Subcutaneous abdominal adipose tissue (tissue), 5 donors: ENCODE measurements at regions not wholly inside any gene's neighbourhood (a gene's known extent, or its start where the extent isn't known, plus 50 kb on each side); places are given as distances from the start of the nearest gene placed in this dataset.
"Not testable (repeated sequence)": the region's sequence is repeated elsewhere in the genome, so short reads cannot be mapped to it uniquely, and the experiment has no call there.

Experiments used
- H3K27ac ChIP-seq: one replicate; pipeline ENCODE4 v1.7.0; 2013; ENCODE audit warnings: low read depth, mild to moderate bottlenecking, inconsistent platforms, low read length, moderate library complexity
- H3K27me3 ChIP-seq, 5 donors: one replicate each; pipeline ENCODE4 v1.7.0; 2013; ENCODE audit warnings: low read length in 5 of 5, inconsistent platforms in 1 of 5; ENCODE audit not compliant: control insufficient read depth in 5 of 5, insufficient read depth in 4 of 5
- H3K36me3 ChIP-seq, 5 donors: one replicate each; pipeline ENCODE4 v1.7.0; 2013; ENCODE audit warnings: low read length in 5 of 5; ENCODE audit not compliant: control insufficient read depth in 5 of 5, insufficient read depth in 5 of 5
- H3K4me1 ChIP-seq, 5 donors: one replicate each; pipeline ENCODE4 v1.7.0; 2013; ENCODE audit warnings: low read length in 5 of 5, mild to moderate bottlenecking in 3 of 5, moderate library complexity in 1 of 5; ENCODE audit not compliant: control insufficient read depth in 5 of 5, insufficient read depth in 5 of 5
- H3K4me3 ChIP-seq, 5 donors: one replicate each; pipeline ENCODE4 v1.7.0; 2013; ENCODE audit warnings: low read length in 5 of 5, low read depth in 1 of 5
- H3K9ac ChIP-seq, 5 donors: one replicate each; pipeline ENCODE4 v1.7.0; 2013; ENCODE audit warnings: low read length in 5 of 5, mild to moderate bottlenecking in 4 of 5, moderate library complexity in 3 of 5
- H3K9me3 ChIP-seq, 5 donors: one replicate each; pipeline ENCODE4 v1.7.0; 2013; ENCODE audit warnings: low read length in 5 of 5; ENCODE audit not compliant: control insufficient read depth in 5 of 5
- donor health status: healthy.
- donor health status: healthy.
- donor health status: healthy.
- donor health status: healthy.
- donor health status: healthy.

GRCh38 chr5:116730185-116730584, 155.6 kb upstream of the SEMA6A start:
- Histone ChIP-seq H3K9me3 (no peaks in the 10 kb centered on the region), H3K9ac (no peak overlapping the region), H3K4me3 (no peak overlapping the region), H3K27ac (no peak overlapping the region), H3K27me3 (no peaks in the 10 kb centered on the region), H3K4me1 (no peaks in the 10 kb centered on the region), H3K36me3 (no peaks in the 10 kb centered on the region)

DNA sequence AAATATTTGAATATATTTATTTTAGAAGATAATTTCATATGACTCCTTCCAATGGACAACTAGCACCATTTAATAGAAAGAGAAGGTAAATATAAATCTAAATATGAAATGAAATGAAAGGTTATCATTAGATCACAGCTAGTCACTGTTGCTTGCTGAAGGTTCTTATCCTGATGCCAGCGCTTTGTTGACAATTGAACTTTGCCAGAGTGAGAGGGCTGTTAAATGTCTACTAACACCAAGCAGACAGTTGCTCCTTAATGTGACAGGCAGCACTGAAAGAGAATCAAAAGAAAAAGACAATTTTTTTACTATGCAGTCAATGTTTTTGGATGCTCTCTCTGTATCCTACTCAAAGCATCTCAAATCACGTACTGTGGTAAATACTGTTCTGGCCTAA, 152.6 kb upstream of the SEMA6A start:
- Histone ChIP-seq H3K4me3 (no peak overlapping the region), H3K9me3 (no peaks in the 10 kb centered on the region), H3K27me3 (no peaks in the 10 kb centered on the region), H3K9ac (no peak overlapping the region), H3K36me3 (no peaks in the 10 kb centered on the region), H3K4me1 (no peaks in the 10 kb centered on the region), H3K27ac (no peak overlapping the region)

DNA sequence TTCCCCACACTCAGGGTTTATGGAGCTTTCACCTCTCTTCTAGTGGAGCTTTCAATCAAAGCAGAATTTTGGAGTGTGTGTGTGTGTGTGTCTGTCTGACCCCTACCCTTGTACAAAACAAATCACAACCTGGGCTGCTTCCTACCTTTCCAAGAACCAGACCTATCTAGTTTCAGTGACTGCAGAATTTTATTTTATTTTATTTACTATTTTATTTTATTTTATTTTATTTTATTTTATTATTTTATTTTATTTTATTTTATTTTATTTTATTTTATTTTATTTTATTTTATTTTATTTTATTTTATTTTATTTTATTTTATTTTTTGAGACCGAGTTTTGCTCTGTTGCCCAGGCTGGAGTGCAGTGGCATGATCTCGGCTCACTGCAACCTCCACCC, 151.6 kb upstream of the SEMA6A start:
- not testable (repeated sequence) for H3K27ac ChIP-seq, H3K36me3 ChIP-seq, H3K27me3 ChIP-seq, H3K9me3 ChIP-seq, H3K4me1 ChIP-seq, H3K9ac ChIP-seq, H3K4me3 ChIP-seq

DNA sequence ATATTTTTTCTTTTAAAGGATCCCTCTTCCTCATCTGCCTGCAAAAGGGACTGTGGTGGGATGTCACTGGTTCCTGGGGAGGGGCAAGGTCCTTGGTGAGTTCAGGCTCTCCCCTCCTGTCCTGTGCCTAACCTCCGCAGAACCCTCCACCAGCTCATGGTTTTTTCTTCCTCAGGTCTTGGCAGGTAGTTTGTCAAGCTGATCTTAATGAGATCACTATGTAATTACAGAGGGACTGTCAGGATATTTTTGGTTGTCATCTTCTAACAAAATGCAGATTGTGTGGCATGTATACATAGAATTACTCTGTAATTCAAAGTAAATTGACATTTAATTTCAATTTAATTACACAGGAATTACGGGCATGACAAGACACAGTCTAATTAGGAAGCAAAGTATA, 150.3 kb upstream of the SEMA6A start:
- Histone ChIP-seq H3K9ac (no peak overlapping the region), H3K27me3 (no peaks in the 10 kb centered on the region), H3K4me3 (no peak overlapping the region), H3K9me3 (no peaks in the 10 kb centered on the region), H3K4me1 (no peaks in the 10 kb centered on the region), H3K36me3 (no peaks in the 10 kb centered on the region), H3K27ac (no peak overlapping the region)

- Histone ChIP-seq H3K9ac (no peak overlapping the region), H3K27ac (no peak overlapping the region), H3K4me1 (no peaks in the 10 kb centered on the region), H3K4me3 (no peak overlapping the region), H3K27me3 (no peaks in the 10 kb centered on the region), H3K9me3 (no peaks in the 10 kb centered on the region), H3K36me3 (no peaks in the 10 kb centered on the region)
These were observed 148.0 kb upstream of the SEMA6A start for GRCh38 chr5:116722651-116723050.

DNA sequence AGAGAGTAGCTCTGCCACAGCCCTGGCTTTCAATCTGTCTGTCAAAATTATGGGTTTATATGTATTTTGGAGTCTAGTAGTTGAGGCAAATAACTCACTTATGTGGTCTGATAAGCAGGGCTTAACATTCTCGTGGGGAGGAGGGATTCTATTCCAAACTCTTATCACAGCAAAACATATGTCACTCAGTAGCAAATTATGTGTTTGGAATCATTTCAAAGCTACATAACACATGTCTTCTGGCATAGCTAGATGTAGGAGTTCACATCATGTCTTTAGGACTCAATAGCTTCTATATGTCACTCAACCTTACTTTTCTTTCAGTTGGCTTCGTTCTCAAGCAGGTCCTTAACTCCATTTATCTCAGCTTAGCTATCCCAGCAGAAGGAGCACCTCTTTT, 144.5 kb upstream of the SEMA6A start:
- H3K9ac ChIP-seq: no peak overlapping the region
- H3K4me1 ChIP-seq: no peaks in the 10 kb centered on the region
- no peaks in the 10 kb centered on the region for H3K36me3 ChIP-seq
- H3K27me3 ChIP-seq: no peaks in the 10 kb centered on the region
- H3K9me3 ChIP-seq: no peaks in the 10 kb centered on the region
- H3K4me3 ChIP-seq: no peak overlapping the region
- no peak overlapping the region for H3K27ac ChIP-seq

DNA sequence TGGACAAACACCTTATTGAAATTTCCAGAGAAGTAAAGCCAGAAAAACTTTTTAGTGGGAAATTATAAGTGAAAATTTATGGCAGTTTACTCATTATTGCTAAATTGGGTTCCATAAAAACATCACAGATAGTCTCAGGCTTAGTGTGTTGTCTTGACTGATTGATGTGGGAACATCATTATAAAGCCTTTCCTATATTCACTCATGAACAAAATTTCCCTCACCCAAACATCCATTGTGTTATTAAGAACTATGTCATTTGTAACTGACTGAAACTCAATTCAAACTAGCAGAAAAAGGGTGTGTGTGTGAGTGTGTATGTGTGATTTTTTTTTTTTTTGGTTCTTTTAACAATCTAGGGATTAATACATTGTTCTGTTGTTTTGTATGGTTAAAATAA, 143.7 kb upstream of the SEMA6A start:
- Histone ChIP-seq H3K9me3 (no peaks in the 10 kb centered on the region), H3K4me1 (no peaks in the 10 kb centered on the region), H3K9ac (no peak overlapping the region), H3K4me3 (no peak overlapping the region), H3K36me3 (no peaks in the 10 kb centered on the region), H3K27ac (no peak overlapping the region), H3K27me3 (no peaks in the 10 kb centered on the region)

GRCh38 chr5:116709082-116709481, 134.5 kb upstream of the SEMA6A start:
- H3K4me3 ChIP-seq: no peak overlapping the region
- no peak overlapping the region for H3K27ac ChIP-seq
- H3K27me3 ChIP-seq: no peaks in the 10 kb centered on the region
- no peaks in the 10 kb centered on the region for H3K36me3 ChIP-seq
- H3K9ac ChIP-seq: no peak overlapping the region
- H3K4me1 ChIP-seq: no peaks in the 10 kb centered on the region
- no peaks in the 10 kb centered on the region for H3K9me3 ChIP-seq

GRCh38 chr5:116705121-116705519, 130.5 kb upstream of the SEMA6A start:
- not testable (repeated sequence) for H3K36me3 ChIP-seq, H3K4me3 ChIP-seq, H3K4me1 ChIP-seq

GRCh38 chr5:116703941-116704340, 129.3 kb upstream of the SEMA6A start:
- Histone ChIP-seq H3K4me3 (no peak overlapping the region), H3K27me3 (no peaks in the 10 kb centered on the region), H3K9me3 (peaks cover 0 to 2% (median 0%) of the 10 kb centered on the region in 5 donors), H3K4me1 (no peaks in the 10 kb centered on the region), H3K36me3 (no peaks in the 10 kb centered on the region), H3K9ac (no peak overlapping the region), H3K27ac (no peak overlapping the region)

More at GRCh38 chr5:116705121-116705519, 130.5 kb upstream of the SEMA6A start:
- not testable (repeated sequence) for H3K9me3 ChIP-seq, H3K27me3 ChIP-seq, H3K27ac ChIP-seq, H3K9ac ChIP-seq

DNA sequence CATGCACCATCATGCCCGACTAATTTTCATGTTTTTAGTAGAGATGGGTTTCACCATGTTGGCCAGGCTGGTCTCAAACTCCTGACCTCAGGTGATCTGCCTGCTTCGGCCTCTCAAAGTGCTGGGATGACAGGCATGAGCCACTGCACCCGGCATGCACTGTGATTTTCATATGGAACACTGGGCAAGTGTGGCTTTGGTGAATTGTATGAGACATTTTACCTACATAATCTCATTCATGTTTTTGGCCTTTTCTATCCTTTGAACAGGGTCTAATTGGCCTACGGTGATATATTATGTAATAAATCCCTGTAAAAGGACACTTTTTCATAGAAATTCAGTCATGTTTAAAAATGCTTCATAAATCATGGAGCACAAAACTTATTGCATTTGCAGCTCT, 128.7 kb upstream of the SEMA6A start:
- H3K4me3 ChIP-seq: no peak overlapping the region
- no peaks in the 10 kb centered on the region for H3K4me1 ChIP-seq
- H3K27me3 ChIP-seq: no peaks in the 10 kb centered on the region
- peaks cover 0 to 2% (median 0%) of the 10 kb centered on the region in 5 donors for H3K9me3 ChIP-seq
- H3K36me3 ChIP-seq: no peaks in the 10 kb centered on the region
- no peak overlapping the region for H3K9ac ChIP-seq
- H3K27ac ChIP-seq: no peak overlapping the region
